Neuronal stem cell (in vitro differentiated cells): ENCODE measurements at regions not wholly inside any gene's neighbourhood (a gene's known extent, or its start where the extent isn't known, plus 50 kb on each side); places are given as distances from the start of the nearest gene placed in this dataset.

Source experiments
- DNase-seq: peaks from one replicate; pipeline ENCODE4 v3.0.0-alpha.2; 2013; ENCODE audit warnings: low spot score
- H2AFZ ChIP-seq: one replicate; pipeline ENCODE4 v1.6.1; 2013; ENCODE audit warnings: mild to moderate bottlenecking, low read length, inconsistent platforms
- H2AK5ac ChIP-seq: 2 replicates; pipeline ENCODE4 v1.6.1; 2013; ENCODE audit warnings: low read depth, mild to moderate bottlenecking, inconsistent platforms, low read length, moderate library complexity, mixed read lengths
- H2BK120ac ChIP-seq: 2 replicates; pipeline ENCODE4 v1.6.1; 2013; ENCODE audit warnings: low read depth, mild to moderate bottlenecking, inconsistent platforms, low read length, moderate library complexity, mixed read lengths
- H2BK12ac ChIP-seq: one replicate; pipeline ENCODE4 v1.6.1; 2013; ENCODE audit warnings: low read length, inconsistent platforms
- H2BK15ac ChIP-seq: 2 replicates; pipeline ENCODE4 v1.6.1; 2013; ENCODE audit warnings: mild to moderate bottlenecking, low read length, inconsistent platforms, mixed read lengths
- H2BK5ac ChIP-seq: one replicate; pipeline ENCODE4 v1.6.1; 2013; ENCODE audit warnings: inconsistent platforms, mild to moderate bottlenecking, low read length, moderate library complexity
- H3K14ac ChIP-seq: one replicate; pipeline ENCODE4 v1.6.1; 2013; ENCODE audit warnings: low read length, inconsistent platforms
- H3K18ac ChIP-seq: 2 replicates; pipeline ENCODE4 v1.6.1; 2013; ENCODE audit warnings: low read length, inconsistent platforms
- H3K23ac ChIP-seq: 2 replicates; pipeline ENCODE4 v1.6.1; 2013; ENCODE audit warnings: low read depth, mild to moderate bottlenecking, mixed read lengths, low read length, inconsistent platforms; ENCODE audit not compliant: poor library complexity
- H3K27ac ChIP-seq: replicated peaks from 3 replicates; pipeline ENCODE4 v1.5.1; 2013; ENCODE audit warnings: low read length, inconsistent platforms
- H3K27me3 ChIP-seq, 3 experiments: 2 replicates each; pipeline ENCODE4 v1.6.1; 2013; ENCODE audit warnings: low read length in 3 of 3, mild to moderate bottlenecking in 2 of 3, inconsistent platforms in 1 of 3, low read depth in 1 of 3, mixed read lengths in 1 of 3, moderate library complexity in 1 of 3; ENCODE audit not compliant: control insufficient read depth in 3 of 3, insufficient read depth in 3 of 3
- H3K36me3 ChIP-seq, 2 donors: replicated peaks in 1 of 2; 2 replicates each; pipeline ENCODE4 v1.6.1; 2013; ENCODE audit warnings: low read length in 2 of 2; ENCODE audit not compliant: control insufficient read depth in 2 of 2, insufficient read depth in 2 of 2
- H3K4ac ChIP-seq: 2 replicates; pipeline ENCODE4 v1.6.1; 2013; ENCODE audit warnings: inconsistent platforms, mild to moderate bottlenecking, low read length, moderate library complexity
- H3K4me1 ChIP-seq, 2 donors: 1 replicate in 1 of 2; 2 replicates in 1 of 2; pipeline ENCODE4 v1.6.1; 2013; ENCODE audit warnings: low read length in 2 of 2, low read depth in 1 of 2; ENCODE audit not compliant: control insufficient read depth in 2 of 2, insufficient read depth in 1 of 2
- H3K4me2 ChIP-seq: one replicate; pipeline ENCODE4 v1.6.1; 2013; ENCODE audit warnings: mild to moderate bottlenecking, low read length, inconsistent platforms; ENCODE audit not compliant: insufficient read depth, poor library complexity, severe bottlenecking
- H3K4me3 ChIP-seq, 2 donors: 2 replicates each; pipeline ENCODE4 v1.5.1; 2013; ENCODE audit warnings: low read length in 2 of 2, mild to moderate bottlenecking in 2 of 2, inconsistent platforms in 1 of 2, moderate library complexity in 1 of 2
- H3K79me1 ChIP-seq: one replicate; pipeline ENCODE4 v1.6.1; 2013; ENCODE audit warnings: low read depth, mild to moderate bottlenecking, inconsistent platforms, low read length, moderate library complexity
- H3K9ac ChIP-seq: one replicate; pipeline ENCODE4 v1.6.1; 2013; ENCODE audit warnings: mild to moderate bottlenecking, low read depth, low read length, inconsistent platforms; ENCODE audit not compliant: poor library complexity
- H3K9me3 ChIP-seq, 2 donors: replicated peaks in 1 of 2; 2 replicates each; pipeline versions ENCODE3 to v1.6.1; 2013; ENCODE audit warnings: low read length in 2 of 2, mild to moderate bottlenecking in 2 of 2, inconsistent platforms in 1 of 2, low read depth in 1 of 2, mixed read lengths in 1 of 2, moderate library complexity in 1 of 2; ENCODE audit not compliant: control insufficient read depth in 2 of 2, insufficient read depth in 1 of 2
- H4K8ac ChIP-seq: one replicate; pipeline ENCODE4 v1.6.1; 2013; ENCODE audit warnings: low read depth, mild to moderate bottlenecking, inconsistent platforms, low read length, moderate library complexity
- H4K91ac ChIP-seq: one replicate; pipeline ENCODE4 v1.6.1; 2013; ENCODE audit warnings: low read length, low read depth, mild to moderate bottlenecking, inconsistent platforms; ENCODE audit not compliant: poor library complexity
- WGBS, 2 donors: extraction: QIAGEN DNeasy Blood & Tissue Kit; methylation state at CpG; one replicate each; pipeline ENCODE4 v1.1.7; 2013; ENCODE audit warnings: missing lambda C conversion rate in 2 of 2, mixed read lengths in 1 of 2; ENCODE audit not compliant: insufficient read length in 2 of 2, insufficient replicate concordance in 1 of 2; ENCODE audit errors: extremely low coverage in 2 of 2; 5-methylcytosine and 5-hydroxymethylcytosine counted together

GRCh38 chr10:33465747-33466146 is 131.3 kb upstream of the NRP1 start:
- Histone ChIP-seq H2BK120ac (no peak overlapping the region), H3K36me3 (no peaks in the 10 kb centered on the region), H3K23ac (no peak overlapping the region), H4K8ac (no peak overlapping the region), H4K91ac (no peak overlapping the region), H3K79me1 (no peaks in the 10 kb centered on the region), H2AFZ (no peak overlapping the region), H2BK15ac (no peak overlapping the region), H3K18ac (no peak overlapping the region), H3K4ac (no peak overlapping the region), H2BK12ac (no peak overlapping the region), H3K14ac (no peak overlapping the region), H3K27ac (no peak overlapping the region), H2BK5ac (no peak overlapping the region), H3K4me3 (no peak overlapping the region), H2AK5ac (no peak overlapping the region), H3K9me3 (no peaks in the 10 kb centered on the region), H3K4me2 (no peak overlapping the region), H3K4me1 (no peaks in the 10 kb centered on the region), H3K9ac (no peak overlapping the region), H3K27me3 (no peaks in the 10 kb centered on the region)
- no peak for DNase-seq

GRCh38 chr10:33463011-33463410 is 128.5 kb upstream of the NRP1 start:
- H3K79me1 ChIP-seq: no peaks in the 10 kb centered on the region
- no peaks in the 10 kb centered on the region for H3K4me1 ChIP-seq
- H3K27me3 ChIP-seq: no peaks in the 10 kb centered on the region
- DNase-seq: no peak
- no peak overlapping the region for H3K23ac ChIP-seq
- H2BK120ac ChIP-seq: no peak overlapping the region
- H2BK12ac ChIP-seq: no peak overlapping the region
- no peak overlapping the region for H4K91ac ChIP-seq
- no peak overlapping the region for H3K18ac ChIP-seq
- H3K14ac ChIP-seq: no peak overlapping the region
- H2AFZ ChIP-seq: no peak overlapping the region
- no peak overlapping the region for H4K8ac ChIP-seq
- H2BK15ac ChIP-seq: no peak overlapping the region
- H3K9ac ChIP-seq: no peak overlapping the region
- no peaks in the 10 kb centered on the region for H3K36me3 ChIP-seq
- no peak overlapping the region for H2BK5ac ChIP-seq
- no peak overlapping the region for H3K4ac ChIP-seq
- WGBS, 2 donors: no CpG with 5 or more reads among the region's 4 CpGs
- no peak overlapping the region for H2AK5ac ChIP-seq
- H3K4me3 ChIP-seq: no peak overlapping the region
- H3K9me3 ChIP-seq: no peaks in the 10 kb centered on the region
- no peak overlapping the region for H3K27ac ChIP-seq
- H3K4me2 ChIP-seq: no peak overlapping the region

GRCh38 chr10:33461295-33461640 is 126.8 kb upstream of the NRP1 start:
- WGBS, 2 donors: no CpG with 5 or more reads among the region's 2 CpGs
- Histone ChIP-seq H2BK5ac (no peak overlapping the region), H3K4ac (no peak overlapping the region), H3K27me3 (peaks cover 0 to 2% (median 0%) of the 10 kb centered on the region in 3 experiments), H3K27ac (no peak overlapping the region), H2AFZ (no peak overlapping the region), H2BK15ac (no peak overlapping the region), H2AK5ac (no peak overlapping the region), H3K4me1 (no peaks in the 10 kb centered on the region), H4K8ac (no peak overlapping the region), H3K79me1 (no peaks in the 10 kb centered on the region), H3K4me2 (no peak overlapping the region), H3K9me3 (no peaks in the 10 kb centered on the region), H2BK120ac (no peak overlapping the region), H3K4me3 (no peak overlapping the region), H3K18ac (no peak overlapping the region), H3K23ac (no peak overlapping the region), H3K14ac (no peak overlapping the region), H3K36me3 (no peaks in the 10 kb centered on the region), H2BK12ac (no peak overlapping the region), H3K9ac (no peak overlapping the region), H4K91ac (no peak overlapping the region)
- no peak for DNase-seq

- no peak overlapping the region for H2BK12ac ChIP-seq
- H3K9ac ChIP-seq: no peak overlapping the region
- H3K18ac ChIP-seq: no peak overlapping the region
- no peaks in the 10 kb centered on the region for H3K9me3 ChIP-seq
- no peak overlapping the region for H3K27ac ChIP-seq
- H4K8ac ChIP-seq: no peak overlapping the region
- no peak overlapping the region for H3K23ac ChIP-seq
- no CpG with 5 or more reads among the region's 5 CpGs for WGBS, 2 donors
- no peak for DNase-seq
- no peak overlapping the region for H4K91ac ChIP-seq
- H2BK5ac ChIP-seq: no peak overlapping the region
- H3K4me2 ChIP-seq: no peak overlapping the region
- no peak overlapping the region for H3K4me3 ChIP-seq
- no peaks in the 10 kb centered on the region for H3K4me1 ChIP-seq
- no peaks in the 10 kb centered on the region for H3K79me1 ChIP-seq
- no peak overlapping the region for H2BK120ac ChIP-seq
- no peak overlapping the region for H3K4ac ChIP-seq
- no peaks in the 10 kb centered on the region for H3K36me3 ChIP-seq
- H2AK5ac ChIP-seq: no peak overlapping the region
- no peak overlapping the region for H2AFZ ChIP-seq
- H3K14ac ChIP-seq: no peak overlapping the region
- peaks cover 0 to 2% (median 0%) of the 10 kb centered on the region in 3 experiments for H3K27me3 ChIP-seq
- no peak overlapping the region for H2BK15ac ChIP-seq
Observed at GRCh38 chr10:33460505-33461294, 126.2 kb upstream of the NRP1 start.
